NT2/D1 (cell line): ENCODE measurements at regions not wholly inside any gene's neighbourhood (a gene's known extent, or its start where the extent isn't known, plus 50 kb on each side); places are given as distances from the start of the nearest gene placed in this dataset.

Experiments used
- DNase-seq: peaks from one replicate; pipeline ENCODE4 v3.0.0-alpha.2; 2011; ENCODE audit warnings: low read depth, low spot score
- H3K27me3 ChIP-seq: 2 replicates; pipeline ENCODE4 v1.6.0; 2011; ENCODE audit warnings: mild to moderate bottlenecking; ENCODE audit not compliant: insufficient read length, insufficient read depth
- H3K36me3 ChIP-seq: 2 replicates; pipeline ENCODE4 v1.6.1; 2011; ENCODE audit warnings: mild to moderate bottlenecking, low read length, mixed read lengths; ENCODE audit not compliant: insufficient read depth, insufficient read length
- H3K4me1 ChIP-seq: 2 replicates; pipeline ENCODE4 v1.5.1; 2011; ENCODE audit not compliant: insufficient read depth, insufficient read length
- H3K4me3 ChIP-seq: 2 replicates; pipeline ENCODE4 v1.5.1; 2011; ENCODE audit warnings: low read depth; ENCODE audit not compliant: insufficient read length
- H3K9ac ChIP-seq: 2 replicates; pipeline ENCODE4 v1.6.0; 2011; ENCODE audit warnings: low read depth; ENCODE audit not compliant: insufficient read length
- H3K9me3 ChIP-seq: 2 replicates; pipeline ENCODE4 v1.5.1; 2011; ENCODE audit warnings: mild to moderate bottlenecking, low read length; ENCODE audit not compliant: insufficient read depth
- SUZ12 ChIP-seq: IDR thresholded peaks from 2 replicates; pipeline ENCODE4 v1.6.1; 2011; ENCODE audit not compliant: insufficient read length, insufficient read depth; ENCODE audit errors: extremely low read depth
- YY1 ChIP-seq: IDR thresholded peaks from 2 replicates; pipeline ENCODE4 v1.6.1; 2011; ENCODE audit not compliant: insufficient read length, insufficient read depth
- ZNF274 ChIP-seq: IDR thresholded peaks from 2 replicates; pipeline ENCODE4 v1.6.1; 2011; ENCODE audit warnings: mild to moderate bottlenecking, low read depth, low read length

- H3K27me3 ChIP-seq = no peaks in the 10 kb centered on the region
- H3K4me3 ChIP-seq = no peak overlapping the region
- no peak for TF ChIP-seq YY1
- TF ChIP-seq SUZ12 = no peak
- no peak for TF ChIP-seq ZNF274
- no peaks in the 10 kb centered on the region for H3K9me3 ChIP-seq
- H3K36me3 ChIP-seq = no peaks in the 10 kb centered on the region
- no peak for DNase-seq
- no peak overlapping the region for H3K9ac ChIP-seq
- no peaks in the 10 kb centered on the region for H3K4me1 ChIP-seq
Observed at GRCh38 chr6:134866563-134866962, 83.3 kb downstream of the ALDH8A1 start.

- H3K9ac ChIP-seq = no peak overlapping the region
- no peaks in the 10 kb centered on the region for H3K36me3 ChIP-seq
- TF ChIP-seq ZNF274 (no peak), YY1 (no peak), SUZ12 (no peak)
Observed at GRCh38 chr6:134864558-134864957, 85.3 kb downstream of the ALDH8A1 start.

GRCh38 chr6:134863763-134864510 lies 86.0 kb downstream of the ALDH8A1 start:
- TF ChIP-seq SUZ12 (no peak), YY1 (no peak), ZNF274 (no peak)
- Histone ChIP-seq H3K27me3 (no peaks in the 10 kb centered on the region), H3K9ac (no peak overlapping the region), H3K4me1 (no peaks in the 10 kb centered on the region), H3K4me3 (no peak overlapping the region), H3K9me3 (no peaks in the 10 kb centered on the region), H3K36me3 (no peaks in the 10 kb centered on the region)
- DNase-seq = no peak

More at GRCh38 chr6:134864558-134864957, 85.3 kb downstream of the ALDH8A1 start:
- H3K4me3 ChIP-seq = no peak overlapping the region
- no peaks in the 10 kb centered on the region for H3K4me1 ChIP-seq
- DNase-seq = no peak
- H3K9me3 ChIP-seq = no peaks in the 10 kb centered on the region
- H3K27me3 ChIP-seq = no peaks in the 10 kb centered on the region

- no peaks in the 10 kb centered on the region for H3K9me3 ChIP-seq
- TF ChIP-seq ZNF274 (no peak), SUZ12 (no peak), YY1 (no peak)
- no peaks in the 10 kb centered on the region for H3K36me3 ChIP-seq
- no peak for DNase-seq
- H3K4me3 ChIP-seq = no peak overlapping the region
- no peaks in the 10 kb centered on the region for H3K4me1 ChIP-seq
- no peak overlapping the region for H3K9ac ChIP-seq
- H3K27me3 ChIP-seq = no peaks in the 10 kb centered on the region
Observed at GRCh38 chr6:134854366-134854765, 95.5 kb downstream of the ALDH8A1 start.

- H3K27me3 ChIP-seq = no peaks in the 10 kb centered on the region
- H3K9me3 ChIP-seq = no peaks in the 10 kb centered on the region
- no peak for TF ChIP-seq SUZ12
- TF ChIP-seq ZNF274 = no peak
- no peak for TF ChIP-seq YY1
- no peak for DNase-seq
- no peak overlapping the region for H3K4me3 ChIP-seq
- H3K36me3 ChIP-seq = no peaks in the 10 kb centered on the region
- no peaks in the 10 kb centered on the region for H3K4me1 ChIP-seq
- H3K9ac ChIP-seq = no peak overlapping the region
Observed at GRCh38 chr6:134853111-134854055, 96.5 kb downstream of the ALDH8A1 start.

GRCh38 chr6:134851548-134851947 lies 98.4 kb downstream of the ALDH8A1 start:
- no peak for DNase-seq
- H3K27me3 ChIP-seq = no peaks in the 10 kb centered on the region
- no peaks in the 10 kb centered on the region for H3K4me1 ChIP-seq
- no peaks in the 10 kb centered on the region for H3K36me3 ChIP-seq
- no peak overlapping the region for H3K4me3 ChIP-seq
- no peak for TF ChIP-seq YY1
- no peak for TF ChIP-seq ZNF274
- no peak for TF ChIP-seq SUZ12
- no peak overlapping the region for H3K9ac ChIP-seq
- no peaks in the 10 kb centered on the region for H3K9me3 ChIP-seq
